ENCODE measurements at regions not wholly inside any gene's neighbourhood (a gene's known extent, or its start where the extent isn't known, plus 50 kb on each side); places are given as distances from the start of the nearest gene placed in this dataset.

DNA sequence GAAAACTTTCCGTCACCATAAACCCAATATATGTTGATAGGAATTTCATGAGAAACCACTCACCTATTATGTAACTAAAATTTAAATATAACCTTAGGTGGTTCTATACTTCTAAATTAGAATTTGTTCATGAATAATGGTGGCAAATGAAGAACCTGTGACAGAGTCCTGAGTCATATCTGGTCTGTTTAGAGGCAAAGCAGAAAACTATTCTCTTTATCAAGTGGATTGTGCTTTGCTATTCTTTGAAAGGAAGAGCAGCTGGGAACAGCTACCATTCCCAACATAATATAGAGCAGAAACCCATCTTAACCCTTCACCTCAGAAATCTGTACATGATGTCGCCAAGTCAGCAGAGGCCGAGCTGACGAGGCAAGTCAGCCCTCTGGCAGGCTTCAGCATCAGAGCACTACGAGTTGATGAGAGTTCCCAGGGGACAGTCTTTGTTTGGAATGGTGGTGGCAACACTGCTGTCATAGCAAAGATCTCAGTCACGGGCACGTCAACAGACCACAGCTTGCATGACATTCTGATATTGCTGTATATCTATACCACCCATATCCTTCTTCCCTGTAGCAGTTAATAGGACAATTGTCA lies 631.9 kb upstream of the CA10 start:
- in situ Hi-C loops (cut with HindIII; ENCODE audit: low pct_unique_long_range_greater_than_20kb, low sequenced_read_pairs), result no loop called here
- Histone ChIP-seq H3K4me3 (ENCODE audit: low read depth in 2 of 2, low read length in 2 of 2) (no peak overlapping the region), H3K9me3 (ENCODE audit: control insufficient read depth, insufficient read depth, low read depth, low read length) (no peaks in the 10 kb centered on the region), H3K27ac (ENCODE audit: low read length) (no peak overlapping the region), H3K4me1 (ENCODE audit: control insufficient read depth, insufficient read depth, low read length) (no peaks in the 10 kb centered on the region), H3K27me3 (ENCODE audit: control insufficient read depth, insufficient read depth, low read length) (no peaks in the 10 kb centered on the region), H3K36me3 (ENCODE audit: control insufficient read depth, insufficient read depth, low read length) (no peaks in the 10 kb centered on the region)
- POLR2A ChIA-PET, result no interaction called here
- BruUV-seq (replicated peaks), result no TSS peak
- DNase-seq (ENCODE audit: low read depth, low spot score), result no peak
- CTCF ChIA-PET, result no interaction called here
- TF ChIP-seq POLR2AphosphoS5 (IDR thresholded peaks at IDR 0.05; ENCODE audit: low read depth, low read length) (no peak), TCF7L2 (IDR thresholded peaks at IDR 0.05; ENCODE audit: low read depth, low read length) (no peak), SIN3A (IDR thresholded peaks at IDR 0.05; ENCODE audit: borderline replicate concordance, insufficient read depth, low read depth, low read length) (no peak)
- TF ChIP-seq, protein P1, sequence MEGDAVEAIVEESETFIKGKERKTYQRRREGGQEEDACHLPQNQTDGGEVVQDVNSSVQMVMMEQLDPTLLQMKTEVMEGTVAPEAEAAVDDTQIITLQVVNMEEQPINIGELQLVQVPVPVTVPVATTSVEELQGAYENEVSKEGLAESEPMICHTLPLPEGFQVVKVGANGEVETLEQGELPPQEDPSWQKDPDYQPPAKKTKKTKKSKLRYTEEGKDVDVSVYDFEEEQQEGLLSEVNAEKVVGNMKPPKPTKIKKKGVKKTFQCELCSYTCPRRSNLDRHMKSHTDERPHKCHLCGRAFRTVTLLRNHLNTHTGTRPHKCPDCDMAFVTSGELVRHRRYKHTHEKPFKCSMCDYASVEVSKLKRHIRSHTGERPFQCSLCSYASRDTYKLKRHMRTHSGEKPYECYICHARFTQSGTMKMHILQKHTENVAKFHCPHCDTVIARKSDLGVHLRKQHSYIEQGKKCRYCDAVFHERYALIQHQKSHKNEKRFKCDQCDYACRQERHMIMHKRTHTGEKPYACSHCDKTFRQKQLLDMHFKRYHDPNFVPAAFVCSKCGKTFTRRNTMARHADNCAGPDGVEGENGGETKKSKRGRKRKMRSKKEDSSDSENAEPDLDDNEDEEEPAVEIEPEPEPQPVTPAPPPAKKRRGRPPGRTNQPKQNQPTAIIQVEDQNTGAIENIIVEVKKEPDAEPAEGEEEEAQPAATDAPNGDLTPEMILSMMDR (IDR thresholded peaks at IDR 0.05), result no peak
- TF ChIP-seq, protein P2, sequence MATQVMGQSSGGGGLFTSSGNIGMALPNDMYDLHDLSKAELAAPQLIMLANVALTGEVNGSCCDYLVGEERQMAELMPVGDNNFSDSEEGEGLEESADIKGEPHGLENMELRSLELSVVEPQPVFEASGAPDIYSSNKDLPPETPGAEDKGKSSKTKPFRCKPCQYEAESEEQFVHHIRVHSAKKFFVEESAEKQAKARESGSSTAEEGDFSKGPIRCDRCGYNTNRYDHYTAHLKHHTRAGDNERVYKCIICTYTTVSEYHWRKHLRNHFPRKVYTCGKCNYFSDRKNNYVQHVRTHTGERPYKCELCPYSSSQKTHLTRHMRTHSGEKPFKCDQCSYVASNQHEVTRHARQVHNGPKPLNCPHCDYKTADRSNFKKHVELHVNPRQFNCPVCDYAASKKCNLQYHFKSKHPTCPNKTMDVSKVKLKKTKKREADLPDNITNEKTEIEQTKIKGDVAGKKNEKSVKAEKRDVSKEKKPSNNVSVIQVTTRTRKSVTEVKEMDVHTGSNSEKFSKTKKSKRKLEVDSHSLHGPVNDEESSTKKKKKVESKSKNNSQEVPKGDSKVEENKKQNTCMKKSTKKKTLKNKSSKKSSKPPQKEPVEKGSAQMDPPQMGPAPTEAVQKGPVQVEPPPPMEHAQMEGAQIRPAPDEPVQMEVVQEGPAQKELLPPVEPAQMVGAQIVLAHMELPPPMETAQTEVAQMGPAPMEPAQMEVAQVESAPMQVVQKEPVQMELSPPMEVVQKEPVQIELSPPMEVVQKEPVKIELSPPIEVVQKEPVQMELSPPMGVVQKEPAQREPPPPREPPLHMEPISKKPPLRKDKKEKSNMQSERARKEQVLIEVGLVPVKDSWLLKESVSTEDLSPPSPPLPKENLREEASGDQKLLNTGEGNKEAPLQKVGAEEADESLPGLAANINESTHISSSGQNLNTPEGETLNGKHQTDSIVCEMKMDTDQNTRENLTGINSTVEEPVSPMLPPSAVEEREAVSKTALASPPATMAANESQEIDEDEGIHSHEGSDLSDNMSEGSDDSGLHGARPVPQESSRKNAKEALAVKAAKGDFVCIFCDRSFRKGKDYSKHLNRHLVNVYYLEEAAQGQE (IDR thresholded peaks at IDR 0.05; ENCODE audit: insufficient read depth in 1 of 2, low read depth in 2 of 2, low read length in 1 of 2), result no peak
- intact Hi-C loops (cut with micrococcal nuclease; ENCODE audit: unreplicated experiment), result no loop called here
- no peak for ATAC-seq

DNA sequence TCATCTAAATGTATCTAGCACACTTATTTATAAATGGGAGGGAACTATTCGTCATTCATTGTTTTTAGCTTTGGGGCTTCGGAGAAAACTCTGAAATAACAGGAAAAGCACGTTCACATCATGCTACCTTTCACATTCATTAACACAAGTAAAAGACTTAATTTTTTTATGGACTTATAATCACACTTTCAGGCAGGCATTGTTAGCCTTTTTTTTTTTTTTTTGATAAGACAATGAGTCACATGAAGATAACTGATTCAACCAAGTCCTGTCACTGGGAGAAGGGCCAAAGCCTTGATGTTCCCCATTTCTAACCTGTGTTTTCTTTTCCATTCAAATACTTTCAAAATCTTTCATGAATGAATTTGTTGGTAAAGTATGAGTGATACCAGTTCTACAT lies 631.3 kb upstream of the CA10 start:
- Histone ChIP-seq H3K4me3 (ENCODE audit: low read depth in 2 of 2, low read length in 2 of 2) (no peak overlapping the region), H3K27ac (ENCODE audit: low read length) (no peak overlapping the region), H3K27me3 (ENCODE audit: control insufficient read depth, insufficient read depth, low read length) (no peaks in the 10 kb centered on the region), H3K4me1 (ENCODE audit: control insufficient read depth, insufficient read depth, low read length) (no peaks in the 10 kb centered on the region), H3K36me3 (ENCODE audit: control insufficient read depth, insufficient read depth, low read length) (no peaks in the 10 kb centered on the region), H3K9me3 (ENCODE audit: control insufficient read depth, insufficient read depth, low read depth, low read length) (no peaks in the 10 kb centered on the region)
- TF ChIP-seq, protein P1 (IDR thresholded peaks at IDR 0.05), result no peak
- no peak for TF ChIP-seq TCF7L2 (IDR thresholded peaks at IDR 0.05; ENCODE audit: low read depth, low read length)
- no peak for TF ChIP-seq SIN3A (IDR thresholded peaks at IDR 0.05; ENCODE audit: borderline replicate concordance, insufficient read depth, low read depth, low read length)
- no peak for TF ChIP-seq POLR2AphosphoS5 (IDR thresholded peaks at IDR 0.05; ENCODE audit: low read depth, low read length)
- TF ChIP-seq, protein P2 (IDR thresholded peaks at IDR 0.05; ENCODE audit: insufficient read depth in 1 of 2, low read depth in 2 of 2, low read length in 1 of 2), result no peak
- intact Hi-C loops (cut with micrococcal nuclease; ENCODE audit: unreplicated experiment) (no loop called here), in situ Hi-C loops (cut with HindIII; ENCODE audit: low pct_unique_long_range_greater_than_20kb, low sequenced_read_pairs) (no loop called here)
- ChIA-PET CTCF (no interaction called here), POLR2A (no interaction called here)
- no TSS peak for BruUV-seq (replicated peaks)
- ATAC-seq (no peak), DNase-seq (ENCODE audit: low read depth, low spot score) (no peak)

Measured in Panc1 (cell line).